IMR-90 (cell line): ENCODE measurements at regions not wholly inside any gene's neighbourhood (a gene's known extent, or its start where the extent isn't known, plus 50 kb on each side); places are given as distances from the start of the nearest gene placed in this dataset.

ENCODE experiments used
- CTCF ChIP-seq: conservative IDR thresholded peaks from 2 replicates; pipeline ENCODE4 v1.5.1; 2012; ENCODE audit warnings: mild to moderate bottlenecking, low read depth, low read length, improper control_type of control experiment
- ELK1 ChIP-seq: fragments of 150-350 bp; IDR thresholded peaks from 2 replicates; pipeline ENCODE4 v1.6.1; 2016; ENCODE audit warnings: low read depth, mild to moderate bottlenecking, low read length, moderate library complexity, borderline replicate concordance
- MXI1 ChIP-seq: IDR thresholded peaks from 2 replicates; pipeline ENCODE4 v1.6.1; 2012; ENCODE audit warnings: low read depth, mild to moderate bottlenecking, low read length, moderate library complexity, borderline replicate concordance
- POLR2A ChIP-seq: IDR thresholded peaks from 2 replicates; pipeline ENCODE4 v1.6.1; 2012; ENCODE audit warnings: mild to moderate bottlenecking, low read depth, low read length
- RCOR1 ChIP-seq: IDR thresholded peaks from 2 replicates; pipeline ENCODE4 v1.6.1; 2012; ENCODE audit warnings: mild to moderate bottlenecking, low read length, improper control_type of control experiment; ENCODE audit not compliant: insufficient replicate concordance
- USF2 ChIP-seq: fragments of 150-350 bp; IDR thresholded peaks from 2 replicates; pipeline ENCODE4 v1.6.1; 2017; ENCODE audit warnings: mild to moderate bottlenecking, antibody characterized with exemption, low read length, low read depth

DNA sequence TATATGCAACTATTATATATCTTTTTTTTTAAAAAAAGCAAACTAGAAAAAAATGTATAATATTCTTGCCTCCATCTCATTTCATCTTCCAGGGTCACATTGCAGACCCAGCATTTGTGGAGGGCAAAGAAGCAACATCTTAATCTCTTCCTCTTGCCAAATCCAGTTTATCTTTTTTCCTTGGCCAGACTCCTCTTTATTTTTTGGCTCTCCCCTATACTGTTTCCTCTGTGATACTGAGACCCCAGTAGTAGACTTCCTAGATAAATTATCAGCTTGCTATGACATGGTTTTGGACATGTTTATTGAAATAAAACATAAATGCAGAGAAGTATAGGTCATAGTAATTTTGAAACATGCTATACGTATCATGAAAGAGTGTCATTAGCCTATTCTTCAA, 303.8 kb upstream of the DDHD1 start:
- no peak for TF ChIP-seq ELK1
- no peak for TF ChIP-seq POLR2A
- TF ChIP-seq RCOR1: no peak
- no peak for TF ChIP-seq USF2
- no peak for TF ChIP-seq CTCF
- TF ChIP-seq MXI1: no peak
